ENCODE measurements at regions not wholly inside any gene's neighbourhood (a gene's known extent, or its start where the extent isn't known, plus 50 kb on each side); places are given as distances from the start of the nearest gene placed in this dataset.

GRCh38 chr5:56585999-56586691, 229.2 kb upstream of the MAP3K1 start:
- DNase-seq, result peak; percentile 8

GRCh38 chr5:56585461-56585860, 229.9 kb upstream of the MAP3K1 start:
- DNase-seq, result no peak

GRCh38 chr5:56581426-56581825, 233.9 kb upstream of the MAP3K1 start:
- DNase-seq, result no peak

GRCh38 chr5:56580864-56581263, 234.5 kb upstream of the MAP3K1 start:
- DNase-seq, result no peak

- no peak for DNase-seq
Observed at GRCh38 chr5:56575821-56576220, 239.5 kb upstream of the MAP3K1 start.

GRCh38 chr5:56574778-56575177, 240.6 kb upstream of the MAP3K1 start:
- no peak for DNase-seq

- no peak for DNase-seq
Observed at GRCh38 chr5:56569566-56569965, 245.8 kb upstream of the MAP3K1 start.

- no peak for DNase-seq
Observed at GRCh38 chr5:56569076-56569475, 246.3 kb upstream of the MAP3K1 start.

- DNase-seq, result no peak
Observed at GRCh38 chr5:56567278-56567677, 248.1 kb upstream of the MAP3K1 start.

- no peak for DNase-seq
Observed at GRCh38 chr5:56566374-56567249, 248.7 kb upstream of the MAP3K1 start.

- DNase-seq, result no peak
Observed at GRCh38 chr5:56565644-56566043, 249.7 kb upstream of the MAP3K1 start.

- DNase-seq, result no peak
Observed at GRCh38 chr5:56565283-56565615, 250.1 kb upstream of the MAP3K1 start.

GRCh38 chr5:56564541-56565282, 250.6 kb upstream of the MAP3K1 start:
- no peak for DNase-seq

- no peak for DNase-seq
Observed at GRCh38 chr5:56561455-56561854, 253.9 kb upstream of the MAP3K1 start.

GRCh38 chr5:56558131-56558745, 257.1 kb upstream of the MAP3K1 start:
- DNase-seq, result no peak

GRCh38 chr5:56557198-56557597, 258.2 kb upstream of the MAP3K1 start:
- no peak for DNase-seq

GRCh38 chr5:56552612-56553268, 262.6 kb upstream of the MAP3K1 start:
- no peak for DNase-seq

- DNase-seq, result no peak
Observed at GRCh38 chr5:56550227-56550626, 265.1 kb upstream of the MAP3K1 start.

- DNase-seq, result no peak
Observed at GRCh38 chr5:56549096-56549886, 266.1 kb upstream of the MAP3K1 start.

GRCh38 chr5:56545016-56545415, 270.3 kb upstream of the MAP3K1 start:
- DNase-seq, result no peak

Measured in central memory CD4-positive, alpha-beta T cell (primary cell).